ENCODE measurements at regions not wholly inside any gene's neighbourhood (a gene's known extent, or its start where the extent isn't known, plus 50 kb on each side); places are given as distances from the start of the nearest gene placed in this dataset.

DNA sequence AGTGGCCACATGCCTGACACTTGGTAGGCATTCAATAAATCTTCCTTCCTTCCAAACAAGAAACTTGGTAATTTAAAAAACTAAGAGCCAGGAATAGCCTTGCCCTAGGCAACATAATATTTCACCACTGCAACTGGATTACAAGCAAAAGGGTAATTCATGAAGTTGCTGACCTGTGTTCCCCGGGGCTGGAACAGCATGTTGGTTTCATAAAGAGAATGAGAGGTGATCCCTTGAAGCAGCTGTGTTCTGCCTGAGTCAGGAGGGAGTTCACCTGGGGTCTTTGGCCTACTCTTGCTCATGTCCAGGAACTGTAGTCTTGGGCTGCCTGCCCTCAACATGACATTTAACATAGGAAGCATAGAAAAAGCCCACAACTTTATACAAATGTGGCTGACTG is 329.0 kb upstream of the DAB1 start:
- TF ChIP-seq, protein P1, sequence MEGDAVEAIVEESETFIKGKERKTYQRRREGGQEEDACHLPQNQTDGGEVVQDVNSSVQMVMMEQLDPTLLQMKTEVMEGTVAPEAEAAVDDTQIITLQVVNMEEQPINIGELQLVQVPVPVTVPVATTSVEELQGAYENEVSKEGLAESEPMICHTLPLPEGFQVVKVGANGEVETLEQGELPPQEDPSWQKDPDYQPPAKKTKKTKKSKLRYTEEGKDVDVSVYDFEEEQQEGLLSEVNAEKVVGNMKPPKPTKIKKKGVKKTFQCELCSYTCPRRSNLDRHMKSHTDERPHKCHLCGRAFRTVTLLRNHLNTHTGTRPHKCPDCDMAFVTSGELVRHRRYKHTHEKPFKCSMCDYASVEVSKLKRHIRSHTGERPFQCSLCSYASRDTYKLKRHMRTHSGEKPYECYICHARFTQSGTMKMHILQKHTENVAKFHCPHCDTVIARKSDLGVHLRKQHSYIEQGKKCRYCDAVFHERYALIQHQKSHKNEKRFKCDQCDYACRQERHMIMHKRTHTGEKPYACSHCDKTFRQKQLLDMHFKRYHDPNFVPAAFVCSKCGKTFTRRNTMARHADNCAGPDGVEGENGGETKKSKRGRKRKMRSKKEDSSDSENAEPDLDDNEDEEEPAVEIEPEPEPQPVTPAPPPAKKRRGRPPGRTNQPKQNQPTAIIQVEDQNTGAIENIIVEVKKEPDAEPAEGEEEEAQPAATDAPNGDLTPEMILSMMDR (conservative IDR thresholded peaks at IDR 0.05; ENCODE audit: low read length), result no peak
- DNase-seq (ENCODE audit: low read depth), result no peak
- H3K4me3 ChIP-seq (ENCODE audit: low read length), result no peak overlapping the region

GRCh38 chr1:57748719-57749118 is 324.9 kb upstream of the DAB1 start:
- DNase-seq (ENCODE audit: low read depth), result no peak
- H3K4me3 ChIP-seq (ENCODE audit: low read length), result no peak overlapping the region
- TF ChIP-seq, protein P1 (conservative IDR thresholded peaks at IDR 0.05; ENCODE audit: low read length), result no peak

- TF ChIP-seq, protein P1 (conservative IDR thresholded peaks at IDR 0.05; ENCODE audit: low read length), result no peak
- DNase-seq (ENCODE audit: low read depth), result no peak
- H3K4me3 ChIP-seq (ENCODE audit: low read length), result no peak overlapping the region
Measured at GRCh38 chr1:57747818-57748217, 324.0 kb upstream of the DAB1 start.

GRCh38 chr1:57741521-57741920 is 317.7 kb upstream of the DAB1 start:
- TF ChIP-seq, protein P1 (conservative IDR thresholded peaks at IDR 0.05; ENCODE audit: low read length), result no peak

GRCh38 chr1:57736940-57737339 is 313.1 kb upstream of the DAB1 start:
- no peak for DNase-seq (ENCODE audit: low read depth)
- no peak overlapping the region for H3K4me3 ChIP-seq (ENCODE audit: low read length)
- TF ChIP-seq, protein P1 (conservative IDR thresholded peaks at IDR 0.05; ENCODE audit: low read length), result no peak

More at GRCh38 chr1:57741521-57741920, 317.7 kb upstream of the DAB1 start:
- no peak overlapping the region for H3K4me3 ChIP-seq (ENCODE audit: low read length)
- DNase-seq (ENCODE audit: low read depth), result no peak

GRCh38 chr1:57729181-57729580 is 305.3 kb upstream of the DAB1 start:
- TF ChIP-seq, protein P1 (conservative IDR thresholded peaks at IDR 0.05; ENCODE audit: low read length), result no peak

DNA sequence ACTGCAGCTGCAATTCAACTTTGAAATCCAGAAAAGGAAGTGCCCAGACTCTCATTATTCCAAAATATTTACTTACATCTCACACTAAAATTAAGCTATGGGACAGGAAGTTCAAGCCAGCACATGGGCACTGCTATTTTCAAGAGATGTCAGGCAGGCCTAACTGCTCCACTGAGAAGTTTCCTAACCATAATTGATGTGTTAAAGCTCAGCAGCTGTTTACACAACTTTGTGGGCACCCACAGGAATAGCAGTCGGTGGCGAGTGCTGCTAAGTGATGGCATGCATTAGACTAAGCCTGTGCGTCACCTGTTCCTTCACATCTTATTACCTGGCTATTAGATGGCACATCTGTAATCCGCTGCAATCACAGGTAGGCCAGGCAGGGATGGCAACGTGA is 303.3 kb upstream of the DAB1 start:
- no peak for DNase-seq (ENCODE audit: low read depth)
- H3K4me3 ChIP-seq (ENCODE audit: low read length), result no peak overlapping the region
- TF ChIP-seq, protein P1 (conservative IDR thresholded peaks at IDR 0.05; ENCODE audit: low read length), result no peak

More at GRCh38 chr1:57729181-57729580, 305.3 kb upstream of the DAB1 start:
- DNase-seq (ENCODE audit: low read depth), result no peak
- H3K4me3 ChIP-seq (ENCODE audit: low read length), result no peak overlapping the region
